ENCODE measurements at regions not wholly inside any gene's neighbourhood (a gene's known extent, or its start where the extent isn't known, plus 50 kb on each side); places are given as distances from the start of the nearest gene placed in this dataset.

DNA sequence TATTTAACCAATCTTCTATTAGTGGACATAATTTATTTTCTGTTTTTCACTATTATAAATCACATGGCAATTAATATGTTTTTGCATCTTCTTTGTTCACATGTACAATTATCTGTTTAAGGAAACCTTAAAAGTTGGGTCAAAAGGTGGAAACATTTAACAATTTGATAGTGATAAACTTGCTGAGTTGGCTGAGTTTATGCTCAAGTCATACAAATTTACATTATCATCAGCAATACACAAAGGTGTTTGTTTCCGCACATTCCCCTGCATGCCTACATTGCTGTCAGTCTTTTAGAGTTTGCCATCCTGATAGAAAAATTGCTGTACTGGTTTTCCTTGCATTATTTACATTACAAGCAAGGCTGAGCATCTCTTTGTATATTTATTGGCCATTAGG, 139.5 kb downstream of the KCNRG start:
- TF ChIP-seq, protein P1, sequence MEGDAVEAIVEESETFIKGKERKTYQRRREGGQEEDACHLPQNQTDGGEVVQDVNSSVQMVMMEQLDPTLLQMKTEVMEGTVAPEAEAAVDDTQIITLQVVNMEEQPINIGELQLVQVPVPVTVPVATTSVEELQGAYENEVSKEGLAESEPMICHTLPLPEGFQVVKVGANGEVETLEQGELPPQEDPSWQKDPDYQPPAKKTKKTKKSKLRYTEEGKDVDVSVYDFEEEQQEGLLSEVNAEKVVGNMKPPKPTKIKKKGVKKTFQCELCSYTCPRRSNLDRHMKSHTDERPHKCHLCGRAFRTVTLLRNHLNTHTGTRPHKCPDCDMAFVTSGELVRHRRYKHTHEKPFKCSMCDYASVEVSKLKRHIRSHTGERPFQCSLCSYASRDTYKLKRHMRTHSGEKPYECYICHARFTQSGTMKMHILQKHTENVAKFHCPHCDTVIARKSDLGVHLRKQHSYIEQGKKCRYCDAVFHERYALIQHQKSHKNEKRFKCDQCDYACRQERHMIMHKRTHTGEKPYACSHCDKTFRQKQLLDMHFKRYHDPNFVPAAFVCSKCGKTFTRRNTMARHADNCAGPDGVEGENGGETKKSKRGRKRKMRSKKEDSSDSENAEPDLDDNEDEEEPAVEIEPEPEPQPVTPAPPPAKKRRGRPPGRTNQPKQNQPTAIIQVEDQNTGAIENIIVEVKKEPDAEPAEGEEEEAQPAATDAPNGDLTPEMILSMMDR (IDR thresholded peaks at IDR 0.05): no peak
- TF ChIP-seq POLR2AphosphoS5 (IDR thresholded peaks at IDR 0.05): no peak

Data from esophagus muscularis mucosa (tissue), 3 donors.